SIG-M5 treated with dmso at 0.1 percent for 504 hours (cell line): ENCODE measurements at regions not wholly inside any gene's neighbourhood (a gene's known extent, or its start where the extent isn't known, plus 50 kb on each side); places are given as distances from the start of the nearest gene placed in this dataset.
"Not testable (repeated sequence)": the region's sequence is repeated elsewhere in the genome, so short reads cannot be mapped to it uniquely, and the experiment has no call there.

Source experiments
- DNase-seq: peaks from one replicate; lab custom pipeline; 2025; ENCODE audit not compliant: unreplicated experiment; lab: John Stamatoyannopoulos, UW

DNA sequence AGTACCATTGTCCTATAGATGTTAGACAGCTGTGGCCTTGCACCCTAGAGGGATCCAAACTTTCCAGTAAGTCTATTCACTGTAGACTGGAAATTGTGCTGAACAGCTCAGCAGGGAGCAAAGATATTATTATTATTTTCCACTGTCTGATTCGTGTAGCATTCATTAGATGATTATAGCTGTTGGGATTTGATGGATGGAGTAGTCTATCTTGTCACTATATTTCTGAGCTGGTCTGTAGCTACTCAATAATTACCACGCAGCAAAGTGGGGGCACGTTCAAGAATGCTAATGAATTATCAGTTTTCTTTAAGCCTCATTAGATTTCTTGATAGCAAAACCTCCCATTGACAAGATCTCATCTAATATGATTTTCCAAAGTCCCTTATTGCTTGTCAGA lies 113.2 kb downstream of the RTP4 start:
- DNase-seq, result no peak

DNA sequence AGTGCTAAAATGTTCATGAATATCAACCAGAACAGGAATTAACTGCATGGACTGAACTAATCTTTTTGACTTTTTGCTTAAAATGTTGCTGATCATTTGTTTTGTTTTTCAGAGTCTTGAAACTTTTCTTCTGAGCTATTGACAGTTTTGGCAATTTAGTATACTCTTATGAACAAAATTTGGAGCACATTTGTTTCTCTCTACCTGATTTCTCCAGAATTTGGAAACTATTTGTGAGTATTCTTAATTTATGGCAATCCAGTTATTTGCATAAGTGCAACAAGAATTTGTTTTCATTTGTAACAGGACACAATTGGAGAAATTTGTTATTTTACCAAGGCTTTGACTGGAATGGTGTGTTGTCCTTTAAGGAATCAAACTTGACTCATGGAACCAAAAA lies 107.4 kb downstream of the RTP4 start:
- DNase-seq, result not testable (repeated sequence)

- DNase-seq, result no peak
Measured at GRCh38 chr3:187473778-187474406, 105.7 kb downstream of the RTP4 start.

- DNase-seq, result not testable (repeated sequence)
Measured at GRCh38 chr3:187466306-187466705, 98.1 kb downstream of the RTP4 start.

- DNase-seq, result no peak
Measured at GRCh38 chr3:187465503-187465902, 97.3 kb downstream of the RTP4 start.

DNA sequence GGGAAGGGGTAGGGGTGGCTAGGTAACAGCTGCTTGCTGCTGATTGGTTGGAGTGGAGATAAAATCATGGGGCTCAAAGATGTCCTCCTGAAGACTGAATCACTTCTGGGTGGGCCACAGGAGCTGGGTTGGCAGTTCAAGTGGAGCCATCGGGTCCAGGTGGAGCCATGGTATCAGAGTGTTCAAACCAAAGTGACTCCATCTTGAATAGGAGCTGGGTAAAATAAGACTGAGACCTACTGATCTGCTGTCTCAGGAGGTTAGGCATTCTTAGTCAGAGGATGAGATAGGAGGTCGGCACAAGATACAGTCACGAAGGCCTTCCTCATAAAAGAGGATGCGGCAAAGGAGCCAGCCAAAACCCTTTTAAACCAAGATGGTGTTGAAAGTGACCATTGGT lies 96.5 kb downstream of the RTP4 start:
- DNase-seq, result no peak

GRCh38 chr3:187458921-187459320 lies 90.7 kb downstream of the RTP4 start:
- no peak for DNase-seq

- no peak for DNase-seq
Measured at GRCh38 chr3:187458383-187458782, 90.2 kb downstream of the RTP4 start.

- DNase-seq, result no peak
Measured at GRCh38 chr3:187456250-187456649, 88.1 kb downstream of the RTP4 start.

GRCh38 chr3:187454085-187454815 lies 86.1 kb downstream of the RTP4 start:
- DNase-seq, result no peak

DNA sequence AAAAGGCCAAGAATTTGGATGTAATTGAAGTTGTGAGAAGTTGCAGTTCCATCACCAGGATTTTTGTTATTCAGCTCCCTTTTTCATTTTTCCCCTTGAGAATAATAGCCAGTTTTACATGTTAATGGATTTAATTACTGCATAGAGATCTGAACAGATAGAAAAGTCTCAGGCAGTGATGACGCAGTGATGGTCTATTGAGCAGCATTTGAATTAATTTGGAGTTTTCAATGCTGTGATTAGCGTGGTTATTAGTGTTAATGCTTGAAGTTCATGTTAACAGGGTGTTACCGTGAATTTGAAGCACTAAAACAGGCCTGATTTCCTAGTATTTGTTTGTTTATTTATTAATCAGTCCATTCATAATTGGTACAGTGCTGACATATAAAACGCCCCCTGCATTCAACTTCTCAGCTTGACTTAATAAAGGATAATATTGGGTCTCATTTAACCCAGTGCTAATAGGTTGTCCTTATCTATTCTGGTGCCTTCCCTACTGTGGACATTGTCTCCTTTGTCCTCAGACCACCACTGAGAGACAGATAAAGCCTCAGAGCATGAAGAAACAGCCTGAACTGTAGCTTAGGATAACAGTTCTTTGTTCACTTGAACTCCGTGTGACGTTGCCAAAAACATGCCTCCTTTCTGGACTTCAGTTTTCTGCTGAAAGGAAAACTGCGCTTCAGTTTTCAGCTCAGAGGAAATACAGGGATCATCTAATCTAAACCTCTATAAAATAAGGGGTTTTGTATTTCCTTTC lies 82.4 kb downstream of the RTP4 start:
- DNase-seq, result no peak

DNA sequence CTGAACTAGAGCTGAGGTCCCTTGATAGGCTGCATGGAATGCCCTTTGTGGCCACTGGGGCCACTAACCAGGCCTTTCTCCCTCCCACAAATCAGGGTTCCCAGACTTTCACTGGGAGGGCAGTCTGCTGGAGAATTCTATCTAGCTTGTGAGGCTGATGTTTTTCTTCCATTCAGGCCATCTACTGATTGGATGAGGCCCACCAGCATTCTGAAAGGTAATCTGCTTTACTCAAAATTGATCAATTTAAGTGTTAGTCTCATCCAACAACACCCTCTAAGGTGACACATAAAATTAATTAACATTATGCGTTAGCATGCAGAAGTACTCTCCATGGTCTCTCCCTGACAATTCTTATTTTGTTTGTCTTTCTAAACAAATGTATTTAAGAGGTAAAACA lies 80.5 kb downstream of the RTP4 start:
- no peak for DNase-seq

GRCh38 chr3:187447737-187448136 lies 79.6 kb downstream of the RTP4 start:
- no peak for DNase-seq

GRCh38 chr3:187445356-187445755 lies 77.2 kb downstream of the RTP4 start:
- DNase-seq, result no peak

- no peak for DNase-seq
Measured at GRCh38 chr3:187434524-187434923, 66.3 kb downstream of the RTP4 start.

DNA sequence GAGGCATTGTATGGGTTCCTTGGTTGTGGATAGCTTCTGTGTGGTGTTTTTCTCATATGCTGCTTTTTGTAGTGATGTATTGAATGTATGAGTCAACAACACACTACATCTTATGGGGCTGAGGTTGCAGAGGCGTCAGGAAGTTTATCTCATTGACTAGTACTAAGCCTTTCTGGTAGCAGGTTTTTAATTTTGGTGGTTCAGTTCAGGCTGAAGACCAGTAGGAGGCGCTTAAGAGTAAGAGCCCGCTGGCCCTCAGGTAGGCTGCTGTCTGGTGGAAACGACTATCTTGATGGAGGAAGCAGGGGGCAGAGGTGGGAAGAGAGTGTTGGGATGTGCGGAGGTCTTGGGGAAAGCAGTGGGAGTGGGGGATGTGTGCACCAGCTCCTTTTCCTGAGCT lies 62.4 kb downstream of the RTP4 start:
- DNase-seq, result no peak
